Endodermal cell (in vitro differentiated cells): ENCODE measurements at regions not wholly inside any gene's neighbourhood (a gene's known extent, or its start where the extent isn't known, plus 50 kb on each side); places are given as distances from the start of the nearest gene placed in this dataset.

Experiments used
- DNase-seq: peaks from one replicate; pipeline ENCODE4 v3.0.0-alpha.2; 2017
- H3K27ac ChIP-seq: 2 replicates; pipeline ENCODE4 v1.5.1; 2013; ENCODE audit warnings: mild to moderate bottlenecking, low read depth, low read length, moderate library complexity
- H3K27me3 ChIP-seq: 2 replicates; pipeline ENCODE4 v1.6.1; 2013; ENCODE audit warnings: mild to moderate bottlenecking, low read length, moderate library complexity; ENCODE audit not compliant: insufficient read depth, control insufficient read depth, poor library complexity, severe bottlenecking
- H3K36me3 ChIP-seq: 2 replicates; pipeline ENCODE4 v1.7.0; 2013; ENCODE audit warnings: mild to moderate bottlenecking, low read length, moderate library complexity; ENCODE audit not compliant: control insufficient read depth, insufficient read depth
- H3K4me1 ChIP-seq: one replicate; pipeline ENCODE4 v1.7.0; 2013; ENCODE audit warnings: low read length; ENCODE audit not compliant: control insufficient read depth, insufficient read depth
- H3K4me3 ChIP-seq: 2 replicates; pipeline ENCODE4 v1.5.1; 2013; ENCODE audit warnings: mild to moderate bottlenecking, low read length, moderate library complexity
- H3K9ac ChIP-seq: 2 replicates; pipeline ENCODE4 v1.6.1; 2013; ENCODE audit warnings: mild to moderate bottlenecking, low read length, moderate library complexity; ENCODE audit not compliant: poor library complexity, severe bottlenecking; ENCODE audit errors: extremely low read depth
- H3K9me3 ChIP-seq: 2 replicates; pipeline ENCODE4 v1.6.1; 2013; ENCODE audit warnings: mild to moderate bottlenecking, low read length, moderate library complexity; ENCODE audit not compliant: control insufficient read depth
- H3K27ac Mint-ChIP-seq: 2 replicates; pipeline ENCODE4 v1.8.0; 2020; ENCODE audit warnings: mixed read lengths
- H3K27me3 Mint-ChIP-seq: 2 replicates; pipeline ENCODE4 v1.8.0; 2021; ENCODE audit warnings: mild to moderate bottlenecking, mixed read lengths; ENCODE audit not compliant: insufficient read depth
- H3K36me3 Mint-ChIP-seq: 2 replicates; pipeline ENCODE4 v1.8.0; 2020; ENCODE audit warnings: low read depth, mixed read lengths
- H3K4me1 Mint-ChIP-seq: 2 replicates; pipeline ENCODE4 v1.8.0; 2020; ENCODE audit warnings: mixed read lengths
- H3K4me3 Mint-ChIP-seq: 2 replicates; pipeline ENCODE4 v1.8.0; 2020; ENCODE audit warnings: mild to moderate bottlenecking, moderate library complexity, mixed read lengths
- H3K9me3 Mint-ChIP-seq: 2 replicates; pipeline ENCODE4 v1.8.0; 2020; ENCODE audit warnings: mild to moderate bottlenecking, mixed read lengths
- CTCF ChIP-seq: fragments of 200-600 bp; sonication (generic); conservative IDR thresholded peaks from 2 replicates; pipeline ENCODE4 v1.5.0; 2021; ENCODE audit warnings: antibody characterized with exemption, mild to moderate bottlenecking
- WGBS, 2 experiments: methylation state at CpG; one replicate each; pipeline versions ENCODE4 v1.1.5 to v1.1.7; 2013; ENCODE audit warnings: missing lambda C conversion rate in 2 of 2, mixed read lengths in 1 of 2; ENCODE audit not compliant: insufficient coverage in 1 of 2, insufficient read length in 1 of 2; 5-methylcytosine and 5-hydroxymethylcytosine counted together

- H3K9me3 ChIP-seq: no peaks in the 10 kb centered on the region
- WGBS, 2 experiments: 100% methylated on average over 1 of the region's 1 CpG; no CpG with 5 or more reads in 1 of the 2 experiments
- no peaks in the 10 kb centered on the region for H3K4me1 Mint-ChIP-seq
- H3K4me3 Mint-ChIP-seq: no peak overlapping the region
- H3K9ac ChIP-seq: no peak overlapping the region
- no peaks in the 10 kb centered on the region for H3K36me3 Mint-ChIP-seq
- no peaks in the 10 kb centered on the region for H3K27me3 Mint-ChIP-seq
- H3K36me3 ChIP-seq: no peaks in the 10 kb centered on the region
- no peaks in the 10 kb centered on the region for H3K9me3 Mint-ChIP-seq
- no peak for TF ChIP-seq CTCF
- no peaks in the 10 kb centered on the region for H3K4me1 ChIP-seq
- DNase-seq: no peak
- no peak overlapping the region for H3K27ac Mint-ChIP-seq
- H3K4me3 ChIP-seq: no peak overlapping the region
- no peaks in the 10 kb centered on the region for H3K27me3 ChIP-seq
- no peak overlapping the region for H3K27ac ChIP-seq
Observed at GRCh38 chr4:163221467-163221866, 54.8 kb upstream of the NAF1 start.

GRCh38 chr4:163217505-163217904 is 50.8 kb upstream of the NAF1 start:
- no peaks in the 10 kb centered on the region for H3K27me3 Mint-ChIP-seq
- H3K36me3 Mint-ChIP-seq: no peaks in the 10 kb centered on the region
- 94% methylated on average over 3 of the region's 3 CpGs; no CpG with 5 or more reads in 1 of the 2 experiments for WGBS, 2 experiments
- no peaks in the 10 kb centered on the region for H3K4me1 ChIP-seq
- no peak for DNase-seq
- no peaks in the 10 kb centered on the region for H3K4me1 Mint-ChIP-seq
- H3K9me3 ChIP-seq: no peaks in the 10 kb centered on the region
- no peak overlapping the region for H3K4me3 ChIP-seq
- TF ChIP-seq CTCF: no peak
- no peak overlapping the region for H3K27ac Mint-ChIP-seq
- H3K27ac ChIP-seq: no peak overlapping the region
- H3K36me3 ChIP-seq: no peaks in the 10 kb centered on the region
- H3K4me3 Mint-ChIP-seq: no peak overlapping the region
- no peaks in the 10 kb centered on the region for H3K27me3 ChIP-seq
- H3K9ac ChIP-seq: no peak overlapping the region
- H3K9me3 Mint-ChIP-seq: peaks cover 7% of the 10 kb centered on the region
